GM23338 (cell line): ENCODE measurements at regions not wholly inside any gene's neighbourhood (a gene's known extent, or its start where the extent isn't known, plus 50 kb on each side); places are given as distances from the start of the nearest gene placed in this dataset.
A peak's percentile ranks its signal among the peaks of the same experiment; 100 is the strongest.

ENCODE experiments used
- ATAC-seq: fragments of 200-7000 bp; cut with Tn5 transposase; 3 replicates; pipeline ENCODE4 v1.9.1; 2020
- DNase-seq: peaks from one replicate; pipeline ENCODE4 v3.0.0-alpha.2; 2015; ENCODE audit warnings: low spot score
- H2AFZ ChIP-seq: fragments of 200-600 bp; sonication (generic); 2 replicates; pipeline ENCODE4 v1.8.0; 2016; ENCODE audit warnings: antibody characterized with exemption, mild to moderate bottlenecking, moderate library complexity
- H3F3A ChIP-seq: fragments of 200-600 bp; sonication (generic); replicated peaks from 2 replicates; pipeline ENCODE4 v1.8.0; 2017; ENCODE audit warnings: antibody characterized with exemption, mixed run types, low read depth
- H3K27ac ChIP-seq: fragments of 200-600 bp; sonication (generic); 2 replicates; pipeline ENCODE4 v1.6.1; 2016; ENCODE audit warnings: low read depth
- H3K27me3 ChIP-seq: fragments of 200-600 bp; sonication (generic); 2 replicates; pipeline ENCODE4 v1.8.0; 2016; ENCODE audit warnings: mild to moderate bottlenecking, mixed run types, moderate library complexity; ENCODE audit not compliant: insufficient read depth
- H3K36me3 ChIP-seq: fragments of 200-600 bp; sonication (generic); 2 replicates; pipeline ENCODE4 v1.8.0; 2016; ENCODE audit warnings: mild to moderate bottlenecking; ENCODE audit not compliant: insufficient read depth
- H3K4me1 ChIP-seq: fragments of 200-600 bp; sonication (generic); 2 replicates; pipeline ENCODE4 v1.8.0; 2016; ENCODE audit warnings: mild to moderate bottlenecking, moderate library complexity; ENCODE audit not compliant: insufficient read depth
- H3K4me2 ChIP-seq: fragments of 200-600 bp; sonication (generic); 2 replicates; pipeline ENCODE4 v1.7.1; 2017; ENCODE audit warnings: mixed run types
- H3K4me3 ChIP-seq: fragments of 200-600 bp; sonication (generic); 2 replicates; pipeline ENCODE4 v1.6.1; 2016; ENCODE audit warnings: mixed run types
- H3K79me2 ChIP-seq: fragments of 200-600 bp; sonication (generic); replicated peaks from 2 replicates; pipeline ENCODE4 v1.8.0; 2017; ENCODE audit warnings: mild to moderate bottlenecking; ENCODE audit not compliant: insufficient read depth
- H3K9me2 ChIP-seq: fragments of 200-600 bp; sonication (generic); 2 replicates; pipeline ENCODE4 v1.8.0; 2017; ENCODE audit not compliant: insufficient read depth
- H4K20me1 ChIP-seq: fragments of 200-600 bp; sonication (generic); replicated peaks from 2 replicates; pipeline ENCODE4 v1.8.0; 2017; ENCODE audit warnings: mild to moderate bottlenecking; ENCODE audit not compliant: insufficient read depth
- H3K27ac Mint-ChIP-seq: 2 replicates; pipeline ENCODE4 v1.8.0; 2020; ENCODE audit warnings: inconsistent platforms, mild to moderate bottlenecking, moderate library complexity, mixed read lengths
- H3K27me3 Mint-ChIP-seq: 3 replicates; pipeline ENCODE4 v1.8.0; 2022; ENCODE audit warnings: low read depth, mild to moderate bottlenecking, moderate library complexity, mixed read lengths, inconsistent platforms; ENCODE audit not compliant: insufficient read depth, poor library complexity
- H3K36me3 Mint-ChIP-seq: 3 replicates; pipeline ENCODE4 v1.8.0; 2021; ENCODE audit warnings: low read depth, mild to moderate bottlenecking, inconsistent platforms, moderate library complexity, mixed read lengths
- H3K4me1 Mint-ChIP-seq: 3 replicates; pipeline ENCODE4 v1.8.0; 2020; ENCODE audit warnings: mild to moderate bottlenecking, inconsistent platforms, mixed read lengths
- H3K4me3 Mint-ChIP-seq: 3 replicates; pipeline ENCODE4 v1.8.0; 2021; ENCODE audit warnings: moderate library complexity, mild to moderate bottlenecking, inconsistent platforms, mixed read lengths
- H3K9me3 Mint-ChIP-seq: 3 replicates; pipeline ENCODE4 v1.8.0; 2020; ENCODE audit warnings: moderate library complexity, mild to moderate bottlenecking, inconsistent platforms, mixed read lengths
- CREB1 ChIP-seq: fragments of 250-450 bp; sonication (Bioruptor Pico); IDR thresholded peaks from 2 replicates; pipeline ENCODE4 v1.5.0; 2020; ENCODE audit warnings: low read depth, mild to moderate bottlenecking, moderate library complexity
- CTCF ChIP-seq, 2 experiments: fragments of 200-600 bp in 1 of 2; sonication (generic) in 1 of 2; conservative IDR thresholded peaks; 2 replicates each; pipeline versions ENCODE4 v1.5.1 to v1.6.1; 2016 to 2017; ENCODE audit warnings: antibody characterized with exemption in 2 of 2, low read depth in 2 of 2, mild to moderate bottlenecking in 2 of 2, moderate library complexity in 1 of 2
- ETS1 ChIP-seq: IDR thresholded peaks from 2 replicates; pipeline ENCODE4 v1.6.1; 2016; ENCODE audit warnings: antibody characterized with exemption
- EZH2 ChIP-seq: fragments of 200-600 bp; sonication (generic); IDR thresholded peaks from one replicate; pipeline ENCODE4 v1.8.0; 2017; ENCODE audit warnings: antibody characterized with exemption, mild to moderate bottlenecking, low read depth; ENCODE audit not compliant: unreplicated experiment
- EZH2phosphoT487 ChIP-seq: fragments of 200-600 bp; sonication (generic); IDR thresholded peaks from one replicate; pipeline ENCODE4 v1.8.1; 2018; ENCODE audit warnings: antibody characterized with exemption; ENCODE audit not compliant: unreplicated experiment
- JUNB ChIP-seq: IDR thresholded peaks from one replicate; pipeline ENCODE4 v1.6.1; 2016; ENCODE audit warnings: antibody characterized with exemption; ENCODE audit not compliant: unreplicated experiment
- NANOG ChIP-seq: IDR thresholded peaks from 2 replicates; pipeline ENCODE4 v1.6.1; 2016; ENCODE audit warnings: antibody characterized with exemption, borderline replicate concordance
- POLR2AphosphoS5 ChIP-seq: IDR thresholded peaks from 2 replicates; pipeline ENCODE4 v1.6.1; 2016; ENCODE audit warnings: antibody characterized with exemption, low read depth
- REST ChIP-seq: IDR thresholded peaks from one replicate; pipeline ENCODE4 v1.6.1; 2018; ENCODE audit warnings: antibody characterized with exemption; ENCODE audit not compliant: unreplicated experiment
- STAT1 ChIP-seq: IDR thresholded peaks from one replicate; pipeline ENCODE4 v1.6.1; 2016; ENCODE audit warnings: antibody characterized with exemption; ENCODE audit not compliant: unreplicated experiment
- ZNF114 ChIP-seq: fragments of 250-450 bp; sonication (Bioruptor Pico); IDR thresholded peaks from 2 replicates; pipeline ENCODE4 v1.5.0; 2020; ENCODE audit warnings: mild to moderate bottlenecking, moderate library complexity
- ZNF331 ChIP-seq: fragments of 250-450 bp; sonication (Bioruptor Pico); IDR thresholded peaks from 2 replicates; pipeline ENCODE4 v1.5.0; 2020; ENCODE audit warnings: low read depth, mild to moderate bottlenecking, moderate library complexity
- ZNF462 ChIP-seq: fragments of 250-450 bp; sonication (Bioruptor Pico); IDR thresholded peaks from 2 replicates; pipeline ENCODE4 v1.5.0; 2020; ENCODE audit warnings: mild to moderate bottlenecking, moderate library complexity

GRCh38 chr5:105150323-105150722 is 1587.7 kb upstream of the NUDT12 start (continued):
- no peak for TF ChIP-seq JUNB
- no peak for TF ChIP-seq EZH2phosphoT487
- no peak for TF ChIP-seq ETS1
- no peak for TF ChIP-seq POLR2AphosphoS5
- no peak for TF ChIP-seq STAT1
- no peak for TF ChIP-seq CREB1
- TF ChIP-seq REST, result no peak
- no peak for TF ChIP-seq EZH2

- Histone ChIP-seq H3K4me2 (no peak overlapping the region), H3F3A (no peaks in the 10 kb centered on the region), H3K9me2 (no peaks in the 10 kb centered on the region), H2AFZ (no peak overlapping the region), H3K79me2 (no peaks in the 10 kb centered on the region), H3K27me3 (no peaks in the 10 kb centered on the region), H3K27ac (no peak overlapping the region), H3K4me3 (no peak overlapping the region), H3K36me3 (no peaks in the 10 kb centered on the region), H4K20me1 (no peaks in the 10 kb centered on the region), H3K4me1 (no peaks in the 10 kb centered on the region)
- ATAC-seq (no peak), DNase-seq (no peak)
- Mint-ChIP-seq H3K36me3 (no peaks in the 10 kb centered on the region), H3K4me3 (no peak overlapping the region), H3K9me3 (no peaks in the 10 kb centered on the region), H3K27me3 (no peaks in the 10 kb centered on the region), H3K4me1 (no peaks in the 10 kb centered on the region), H3K27ac (peak overlapping the region; percentile 78)
- TF ChIP-seq STAT1 (no peak), POLR2AphosphoS5 (no peak), ZNF331 (CRISPR knock-in tag) (no peak), ZNF114 (CRISPR knock-in tag) (no peak), EZH2 (no peak), EZH2phosphoT487 (no peak), CTCF (conservative IDR thresholded peaks at IDR 0.05; ENCODE audit: low read depth in 2 of 2) (no peak), NANOG (no peak), ZNF462 (CRISPR knock-in tag) (no peak), JUNB (no peak), CREB1 (no peak)
Observed at GRCh38 chr5:105146867-105147266, 1584.3 kb upstream of the NUDT12 start.
